ENCODE measurements at regions not wholly inside any gene's neighbourhood (a gene's known extent, or its start where the extent isn't known, plus 50 kb on each side); places are given as distances from the start of the nearest gene placed in this dataset.
"Not testable (repeated sequence)": the region's sequence is repeated elsewhere in the genome, so short reads cannot be mapped to it uniquely, and the experiment has no call there.

- no peak for DNase-seq (ENCODE audit: low read depth)
Observed at GRCh38 chr9:78122631-78123030, 91.0 kb upstream of the GNAQ start.

GRCh38 chr9:78121488-78121887 lies 89.9 kb upstream of the GNAQ start:
- no peak for DNase-seq (ENCODE audit: low read depth)

- DNase-seq (ENCODE audit: low read depth) = no peak
Observed at GRCh38 chr9:78118742-78119473, 87.3 kb upstream of the GNAQ start.

- no peak for DNase-seq (ENCODE audit: low read depth)
Observed at GRCh38 chr9:78115073-78115472, 83.5 kb upstream of the GNAQ start.

GRCh38 chr9:78114581-78114980 lies 83.0 kb upstream of the GNAQ start:
- DNase-seq (ENCODE audit: low read depth) = no peak

- DNase-seq (ENCODE audit: low read depth) = no peak
Observed at GRCh38 chr9:78112406-78112805, 80.8 kb upstream of the GNAQ start.

GRCh38 chr9:78112004-78112403 lies 80.4 kb upstream of the GNAQ start:
- no peak for DNase-seq (ENCODE audit: low read depth)

- no peak for DNase-seq (ENCODE audit: low read depth)
Observed at GRCh38 chr9:78109075-78109474, 77.5 kb upstream of the GNAQ start.

- not testable (repeated sequence) for DNase-seq (ENCODE audit: low read depth)
Observed at GRCh38 chr9:78106586-78106985, 75.0 kb upstream of the GNAQ start.

- DNase-seq (ENCODE audit: low read depth) = no peak
Observed at GRCh38 chr9:78103971-78104433, 72.4 kb upstream of the GNAQ start.

GRCh38 chr9:78101247-78101646 lies 69.6 kb upstream of the GNAQ start:
- no peak for DNase-seq (ENCODE audit: low read depth)

- no peak for DNase-seq (ENCODE audit: low read depth)
Observed at GRCh38 chr9:78097541-78097940, 65.9 kb upstream of the GNAQ start.

GRCh38 chr9:78091731-78092130 lies 60.1 kb upstream of the GNAQ start:
- peak; percentile 11 for DNase-seq (ENCODE audit: low read depth)

GRCh38 chr9:78089111-78089510 lies 57.5 kb upstream of the GNAQ start:
- no peak for DNase-seq (ENCODE audit: low read depth)

GRCh38 chr9:78088190-78088589 lies 56.6 kb upstream of the GNAQ start:
- not testable (repeated sequence) for DNase-seq (ENCODE audit: low read depth)
